Fibroblast of skin of scalp (primary cell): ENCODE measurements at regions not wholly inside any gene's neighbourhood (a gene's known extent, or its start where the extent isn't known, plus 50 kb on each side); places are given as distances from the start of the nearest gene placed in this dataset.
A peak's percentile ranks its signal among the peaks of the same experiment; 100 is the strongest.
"Not testable (repeated sequence)": the region's sequence is repeated elsewhere in the genome, so short reads cannot be mapped to it uniquely, and the experiment has no call there.

Experiments used
- DNase-seq: peaks from one replicate; pipeline ENCODE4 v3.0.0-alpha.2; 2013

DNA sequence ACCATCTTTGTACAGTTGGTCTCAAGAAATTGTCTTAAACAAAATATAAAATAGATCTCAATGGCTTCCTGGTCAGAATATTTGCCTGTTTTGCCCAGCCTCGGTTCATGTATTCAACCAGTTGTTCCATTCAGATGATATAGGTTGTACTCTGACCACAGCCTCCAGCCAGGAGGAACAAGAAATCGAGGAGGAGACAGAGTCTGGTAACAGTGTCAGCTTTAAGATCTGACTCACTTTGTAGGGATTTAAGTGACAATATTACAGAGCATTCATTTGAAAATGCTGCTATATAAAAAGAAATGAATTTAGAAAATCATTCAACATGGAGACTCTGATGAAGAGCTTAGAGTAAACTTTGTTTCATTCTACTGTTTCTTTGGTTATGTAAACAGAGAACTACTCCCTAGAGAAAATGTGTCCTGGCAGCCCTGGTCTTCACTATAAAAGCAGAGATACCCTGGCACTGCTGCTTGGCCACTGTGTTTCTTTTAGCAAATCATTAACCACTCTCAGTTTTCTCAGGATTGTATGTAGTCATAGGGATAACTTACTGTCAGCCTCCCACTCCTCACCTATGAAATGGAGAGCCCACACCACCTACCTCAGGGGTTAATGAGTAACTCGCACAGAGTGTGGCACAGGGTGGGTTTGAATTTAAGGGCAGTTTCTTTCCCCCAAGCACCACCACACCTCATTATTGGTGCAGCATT, 53.5 kb downstream of the PAGE2 start:
- DNase-seq: no peak

DNA sequence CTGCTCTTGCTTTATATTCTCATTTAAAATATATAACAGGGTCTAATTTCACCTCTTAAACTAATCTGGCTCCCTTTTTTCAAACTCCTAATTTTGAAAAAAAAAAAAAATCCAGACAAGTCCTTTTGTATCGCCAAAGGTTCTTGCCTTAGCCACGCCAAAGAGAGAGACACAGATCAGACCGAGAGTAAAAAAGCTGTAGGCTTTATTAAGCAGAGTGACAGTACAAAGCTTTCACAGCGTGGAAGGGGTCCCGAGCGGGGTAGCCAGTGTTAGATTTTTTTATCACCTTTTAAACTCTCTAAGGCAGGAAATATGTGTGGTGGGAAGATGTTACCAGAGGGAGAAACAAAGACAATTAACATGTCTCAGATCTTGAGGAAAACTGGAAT, 54.1 kb downstream of the PAGE2 start:
- DNase-seq: no peak

DNA sequence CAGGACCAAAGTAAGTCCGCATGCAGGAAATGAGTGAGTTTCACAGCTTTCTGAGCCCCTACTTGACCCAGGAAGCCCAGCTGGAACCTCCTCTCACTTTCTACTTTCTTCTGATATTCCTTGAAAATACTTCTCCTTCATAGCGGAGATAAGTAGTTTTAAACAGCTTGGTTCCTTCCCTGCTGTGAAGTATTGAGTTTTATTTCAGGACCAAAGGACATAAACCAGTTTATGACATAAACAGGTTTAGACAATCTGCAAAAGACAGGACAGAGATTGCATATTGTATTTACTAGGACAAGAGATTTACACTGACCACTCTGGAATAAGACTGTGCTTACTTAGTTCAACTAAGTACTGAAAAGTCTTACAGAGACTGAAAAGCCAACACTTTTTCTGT, 54.8 kb downstream of the PAGE2 start:
- no peak for DNase-seq

DNA sequence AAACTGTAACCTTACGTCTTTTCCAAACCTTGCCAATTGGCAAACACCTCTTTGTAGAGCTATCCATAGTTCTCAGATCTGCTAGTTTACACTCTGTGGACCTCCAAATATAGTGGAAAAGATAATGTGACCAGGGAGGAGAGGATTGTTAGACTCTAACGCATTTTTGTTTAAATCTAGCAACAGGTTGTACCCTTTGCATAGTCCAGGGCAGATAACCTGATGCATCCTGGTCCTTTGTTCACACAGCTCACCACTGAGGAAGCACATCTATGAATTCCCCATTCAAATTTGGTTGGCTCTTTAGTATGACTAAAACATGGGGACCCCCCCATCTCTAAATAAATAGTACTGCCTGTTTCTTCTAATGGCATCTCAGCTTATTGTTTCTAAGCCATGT, 55.9 kb downstream of the PAGE2 start:
- no peak for DNase-seq

DNA sequence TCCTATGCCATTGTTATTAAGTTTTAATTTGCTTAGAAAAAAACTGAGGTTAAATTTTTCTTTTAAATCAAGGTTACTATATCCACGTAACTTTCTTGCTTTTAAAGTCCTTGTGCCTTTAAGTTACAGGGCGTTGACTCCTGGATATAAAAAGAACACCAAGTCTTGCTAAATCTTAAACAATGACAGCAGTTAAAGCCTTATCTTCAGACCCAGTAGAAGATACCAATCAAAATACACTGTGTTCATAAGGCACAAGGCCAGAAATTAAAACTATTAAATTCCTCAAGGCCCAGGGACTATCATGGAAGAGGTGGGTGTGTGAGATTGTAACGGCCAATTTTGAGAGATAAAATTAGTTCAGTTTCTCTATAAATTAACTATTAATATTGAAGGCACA, 60.4 kb downstream of the PAGE2 start:
- DNase-seq: no peak

DNA sequence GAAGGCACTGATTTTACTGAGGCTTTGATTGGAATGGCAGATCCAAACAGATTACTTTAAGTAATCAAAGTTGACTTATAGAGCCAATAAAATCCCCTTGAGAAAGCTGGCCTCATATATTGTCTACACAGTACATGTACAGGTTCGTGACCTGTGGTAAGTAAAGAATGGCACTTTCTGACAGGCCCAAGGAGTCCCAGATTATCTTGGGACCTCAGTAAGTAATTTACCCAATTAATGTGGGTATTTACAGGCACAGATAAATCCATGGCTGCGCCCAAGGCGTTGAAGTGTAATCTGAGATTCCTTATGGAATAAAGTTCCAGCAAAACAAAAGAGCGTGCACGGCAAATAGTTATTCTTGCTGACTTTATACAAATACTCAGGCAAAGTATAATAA, 62.4 kb downstream of the PAGE2 start:
- no peak for DNase-seq

DNA sequence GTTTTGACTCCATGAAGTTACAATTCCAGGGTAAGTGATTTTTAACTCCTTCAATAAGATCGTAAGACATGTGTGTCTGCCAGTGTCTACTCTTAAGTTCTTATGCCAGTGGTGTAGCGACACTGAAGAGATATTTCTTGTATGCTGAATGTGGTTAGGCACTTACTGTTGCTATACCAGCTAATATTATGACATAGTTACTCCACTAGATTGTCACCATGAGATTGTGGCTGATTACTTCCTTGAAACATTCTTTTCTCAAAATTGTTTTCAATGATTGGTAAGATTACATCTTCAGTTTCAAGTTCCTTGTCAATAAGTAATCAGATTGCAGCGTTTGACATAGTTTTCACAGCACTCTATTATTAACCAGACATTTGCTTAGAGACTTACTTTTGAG, 60.6 kb upstream of the PAGE5 start:
- no peak for DNase-seq

DNA sequence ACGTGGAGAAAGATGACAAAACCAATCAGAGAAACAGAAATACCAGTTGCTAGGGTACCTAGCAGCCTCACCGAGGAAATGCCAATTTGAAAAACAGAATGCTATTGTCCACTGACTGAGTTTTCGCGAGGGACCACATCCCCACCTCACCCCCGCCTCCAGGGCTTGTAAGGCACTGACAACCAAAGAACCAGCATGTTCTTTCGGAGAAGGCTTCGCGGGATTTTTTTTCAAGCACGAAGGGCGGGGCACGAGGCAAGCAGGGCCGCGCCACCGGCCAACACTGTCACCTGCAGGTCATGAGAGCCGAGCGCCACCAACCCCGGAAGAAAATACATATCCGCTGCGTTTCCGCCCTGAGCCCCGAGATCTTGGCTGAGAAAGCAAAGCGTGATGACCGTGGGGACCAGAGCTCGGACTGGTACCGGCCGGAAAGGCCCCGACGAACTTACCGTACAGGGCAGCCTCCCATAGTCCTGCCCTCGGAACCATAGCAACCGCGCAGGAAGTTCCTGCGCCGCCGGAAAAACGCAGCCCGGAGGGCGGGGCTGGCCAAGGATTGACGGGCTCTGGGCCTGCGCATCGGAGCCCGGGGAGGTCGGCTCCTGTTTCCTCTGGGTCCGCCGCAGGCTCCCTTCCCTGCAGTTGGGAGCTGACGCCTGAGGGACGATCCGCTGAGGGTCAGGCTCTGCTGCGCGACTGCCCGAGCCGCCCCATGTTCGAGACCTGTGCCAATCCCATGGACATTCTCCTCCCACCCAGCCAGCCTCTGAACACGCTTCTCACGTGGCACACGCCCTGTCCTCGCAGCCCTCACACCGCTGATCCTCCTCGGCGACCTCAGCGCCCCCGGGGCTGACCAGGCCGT, 59.2 kb upstream of the PAGE5 start:
- peak; percentile 90 for DNase-seq

DNA sequence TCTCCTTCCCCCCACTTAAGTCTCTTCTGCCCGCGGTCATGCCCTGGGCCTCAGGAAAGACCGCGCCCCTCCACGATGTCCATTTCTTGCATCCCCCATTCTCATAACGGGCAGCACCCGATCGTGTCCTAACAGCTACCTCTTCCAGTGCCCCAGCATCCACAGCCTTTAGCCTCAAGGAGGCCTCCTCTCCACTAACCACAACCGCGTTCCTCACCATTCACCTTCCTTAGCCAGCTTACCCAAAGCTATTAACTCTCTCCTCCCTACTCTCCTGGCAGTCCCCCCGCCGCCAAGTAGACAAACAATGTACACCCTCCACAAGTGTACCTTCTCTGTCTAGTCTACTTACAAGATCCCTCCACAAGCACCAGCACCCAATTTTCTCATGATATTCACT, 58.6 kb upstream of the PAGE5 start:
- DNase-seq: no peak

DNA sequence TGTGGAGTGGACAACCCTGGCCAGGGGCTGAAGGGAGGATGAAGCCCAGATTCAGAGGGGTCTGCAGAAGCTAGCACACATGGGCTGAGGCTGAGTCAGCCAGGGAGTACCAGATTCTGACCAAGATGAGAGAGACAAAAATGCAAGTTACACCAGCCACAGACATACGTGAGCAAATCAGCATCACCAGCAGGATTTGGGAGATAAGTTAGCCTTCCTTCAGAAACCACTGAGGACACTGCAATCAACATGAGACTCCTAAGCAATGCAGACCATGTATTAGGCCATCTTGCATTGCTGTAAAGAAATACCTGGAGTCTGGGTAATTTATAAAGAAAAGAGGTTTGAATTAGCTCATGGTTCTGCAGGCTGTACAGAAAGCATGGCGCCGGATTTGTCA, 57.0 kb upstream of the PAGE5 start:
- DNase-seq: no peak

DNA sequence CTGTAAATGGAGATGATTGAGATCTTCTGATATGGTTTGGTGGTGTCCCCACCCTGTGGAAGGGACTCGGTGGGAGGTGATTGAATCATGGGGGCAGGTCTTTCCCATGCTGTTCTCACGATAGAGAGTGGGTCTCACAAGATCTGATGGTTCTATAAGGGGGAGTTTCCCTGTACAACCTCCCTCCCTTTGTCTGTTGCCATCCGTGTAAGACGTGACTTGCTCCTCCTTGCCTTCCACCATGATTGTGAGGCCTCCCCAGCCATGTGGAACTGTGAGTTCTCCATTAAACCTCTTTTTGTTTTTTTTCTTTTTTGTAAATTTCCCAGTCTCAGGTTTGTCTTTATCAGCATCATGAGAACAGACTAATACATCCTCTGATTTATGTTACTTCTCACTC, 55.1 kb upstream of the PAGE5 start:
- not testable (repeated sequence) for DNase-seq

DNA sequence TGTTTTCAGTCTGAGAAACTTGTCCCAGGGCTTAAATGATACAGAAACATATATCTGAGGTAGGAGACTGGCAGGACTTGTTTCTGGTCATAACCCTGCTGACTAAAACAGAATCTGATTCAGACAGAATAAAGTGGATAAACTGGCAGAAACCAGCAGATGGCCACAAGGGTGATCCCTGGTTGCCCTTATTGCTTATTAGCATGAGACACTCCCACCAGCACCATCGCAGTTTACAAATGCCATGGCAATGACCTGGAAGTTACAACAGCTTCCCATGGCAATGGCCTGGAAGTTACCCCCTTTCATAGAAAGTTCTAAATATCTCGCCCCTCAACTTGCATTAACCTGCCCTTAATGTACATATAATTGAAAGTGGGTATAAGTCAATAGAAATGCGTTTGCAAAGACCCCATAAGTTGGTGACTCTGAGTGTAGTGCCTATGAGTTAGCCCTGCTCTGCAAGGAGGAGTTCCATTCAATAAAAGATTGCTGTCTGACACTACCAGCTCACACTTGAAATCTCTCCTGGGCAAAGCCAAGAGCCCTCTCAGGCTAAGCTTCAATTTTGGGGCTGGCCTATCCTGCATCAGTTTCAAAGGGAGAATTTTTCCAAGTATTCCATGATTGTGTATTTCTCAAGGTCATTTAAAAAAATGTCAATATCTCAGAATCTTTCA, 52.9 kb upstream of the PAGE5 start:
- no peak for DNase-seq

DNA sequence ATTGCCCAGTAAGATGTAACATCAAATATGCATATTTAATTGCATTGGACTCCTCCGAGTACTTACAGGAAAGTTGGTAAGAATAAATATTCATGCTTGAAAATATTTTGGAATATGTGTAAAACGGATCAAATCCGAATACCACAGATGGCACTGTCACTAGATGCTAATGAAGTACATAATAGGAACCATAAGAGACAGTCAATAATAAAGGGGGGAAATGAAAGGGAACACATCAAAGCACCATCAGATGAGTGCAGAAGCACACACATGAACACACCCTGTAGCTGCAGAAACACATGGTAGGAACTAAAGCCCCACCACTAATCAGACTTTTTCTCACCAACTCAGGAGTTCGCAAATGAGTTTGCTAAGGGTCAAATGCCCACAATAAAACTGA, 52.2 kb upstream of the PAGE5 start:
- no peak for DNase-seq

DNA sequence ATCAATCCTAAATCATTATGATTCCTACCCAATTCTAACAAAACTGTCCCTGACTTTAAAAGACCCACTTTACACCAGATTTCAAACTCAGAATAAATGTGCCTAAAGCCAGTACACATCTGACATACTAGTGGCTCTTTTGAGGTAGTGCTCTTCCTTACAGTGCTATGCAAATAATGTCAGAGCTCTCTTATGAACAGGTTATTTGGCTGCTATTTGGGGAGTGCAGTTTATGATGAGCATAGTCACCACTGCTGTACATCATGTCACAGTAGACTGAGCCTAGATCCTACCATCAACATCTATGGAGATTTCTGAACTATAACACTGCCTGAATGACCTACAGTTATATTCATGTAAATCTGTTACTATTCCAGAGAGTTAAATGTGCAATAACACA, 50.4 kb upstream of the PAGE5 start:
- DNase-seq: no peak
